HG02938 (cell line): ENCODE measurements at regions not wholly inside any gene's neighbourhood (a gene's known extent, or its start where the extent isn't known, plus 50 kb on each side); places are given as distances from the start of the nearest gene placed in this dataset.
"Not testable (repeated sequence)": the region's sequence is repeated elsewhere in the genome, so short reads cannot be mapped to it uniquely, and the experiment has no call there.

Experiments used
- ATAC-seq: cut with Tn5 transposase; IDR thresholded peaks from one replicate; pipeline ENCODE4 v1.9.1; 2021; ENCODE audit warnings: mild to moderate bottlenecking, moderate library complexity; ENCODE audit not compliant: unreplicated experiment

GRCh38 chr2:56510610-56511009, 326.8 kb downstream of the CCDC85A start:
- no peak for ATAC-seq

GRCh38 chr2:56515399-56515798, 331.6 kb downstream of the CCDC85A start:
- no peak for ATAC-seq

GRCh38 chr2:56519806-56520205, 336.0 kb downstream of the CCDC85A start:
- ATAC-seq: no peak

- ATAC-seq: no peak
Measured at GRCh38 chr2:56522605-56523089, 338.9 kb downstream of the CCDC85A start.

GRCh38 chr2:56523816-56524215, 340.0 kb downstream of the CCDC85A start:
- no peak for ATAC-seq

- no peak for ATAC-seq
Measured at GRCh38 chr2:56531668-56532420, 348.1 kb downstream of the CCDC85A start.

GRCh38 chr2:56534321-56534720, 350.5 kb downstream of the CCDC85A start:
- ATAC-seq: no peak

GRCh38 chr2:56537756-56538155, 354.0 kb downstream of the CCDC85A start:
- no peak for ATAC-seq

- ATAC-seq: no peak
Measured at GRCh38 chr2:56539618-56540017, 355.8 kb downstream of the CCDC85A start.

- no peak for ATAC-seq
Measured at GRCh38 chr2:56540467-56540866, 356.7 kb downstream of the CCDC85A start.

- ATAC-seq: no peak
Measured at GRCh38 chr2:56540916-56541315, 357.1 kb downstream of the CCDC85A start.

GRCh38 chr2:56542213-56542612, 358.4 kb downstream of the CCDC85A start:
- ATAC-seq: no peak

GRCh38 chr2:56565143-56565542, 381.4 kb downstream of the CCDC85A start:
- ATAC-seq: no peak

- ATAC-seq: no peak
Measured at GRCh38 chr2:56571074-56571473, 387.3 kb downstream of the CCDC85A start.

- no peak for ATAC-seq
Measured at GRCh38 chr2:56576001-56576400, 392.2 kb downstream of the CCDC85A start.

GRCh38 chr2:56580242-56580641, 396.5 kb downstream of the CCDC85A start:
- ATAC-seq: no peak

GRCh38 chr2:56582570-56582969, 398.8 kb downstream of the CCDC85A start:
- no peak for ATAC-seq

- ATAC-seq: no peak
Measured at GRCh38 chr2:56583796-56584315, 400.1 kb downstream of the CCDC85A start.

GRCh38 chr2:56587456-56587855, 403.7 kb downstream of the CCDC85A start:
- no peak for ATAC-seq

GRCh38 chr2:56589194-56589593, 405.4 kb downstream of the CCDC85A start:
- no peak for ATAC-seq

GRCh38 chr2:56589835-56590234, 406.0 kb downstream of the CCDC85A start:
- no peak for ATAC-seq

- no peak for ATAC-seq
Measured at GRCh38 chr2:56590611-56591010, 406.8 kb downstream of the CCDC85A start.

GRCh38 chr2:56606086-56606485, 422.3 kb downstream of the CCDC85A start:
- ATAC-seq: not testable (repeated sequence)
